ENCODE measurements at regions not wholly inside any gene's neighbourhood (a gene's known extent, or its start where the extent isn't known, plus 50 kb on each side); places are given as distances from the start of the nearest gene placed in this dataset.

DNA sequence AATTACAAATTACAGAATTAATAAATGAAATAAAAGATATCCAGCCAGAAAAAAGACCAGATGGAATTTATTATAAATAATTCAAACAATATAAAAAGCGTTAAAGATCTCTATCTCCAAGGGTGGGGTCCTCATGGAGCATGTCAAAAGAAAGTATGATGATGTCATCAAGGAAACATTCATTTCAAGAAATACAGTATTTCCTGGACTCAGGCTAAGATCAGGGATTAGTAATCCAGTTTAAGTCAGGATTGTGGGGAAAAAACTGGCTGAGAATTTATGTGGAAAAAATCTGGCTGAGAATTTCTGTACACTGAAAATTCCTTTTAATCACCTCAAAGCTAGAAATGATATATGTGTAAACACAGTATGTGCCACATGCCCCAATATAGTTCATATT, 1075.3 kb downstream of the XPNPEP1 start:
- intact Hi-C loops (cut with DNase I), result no loop called here
- TF ChIP-seq, protein P1, sequence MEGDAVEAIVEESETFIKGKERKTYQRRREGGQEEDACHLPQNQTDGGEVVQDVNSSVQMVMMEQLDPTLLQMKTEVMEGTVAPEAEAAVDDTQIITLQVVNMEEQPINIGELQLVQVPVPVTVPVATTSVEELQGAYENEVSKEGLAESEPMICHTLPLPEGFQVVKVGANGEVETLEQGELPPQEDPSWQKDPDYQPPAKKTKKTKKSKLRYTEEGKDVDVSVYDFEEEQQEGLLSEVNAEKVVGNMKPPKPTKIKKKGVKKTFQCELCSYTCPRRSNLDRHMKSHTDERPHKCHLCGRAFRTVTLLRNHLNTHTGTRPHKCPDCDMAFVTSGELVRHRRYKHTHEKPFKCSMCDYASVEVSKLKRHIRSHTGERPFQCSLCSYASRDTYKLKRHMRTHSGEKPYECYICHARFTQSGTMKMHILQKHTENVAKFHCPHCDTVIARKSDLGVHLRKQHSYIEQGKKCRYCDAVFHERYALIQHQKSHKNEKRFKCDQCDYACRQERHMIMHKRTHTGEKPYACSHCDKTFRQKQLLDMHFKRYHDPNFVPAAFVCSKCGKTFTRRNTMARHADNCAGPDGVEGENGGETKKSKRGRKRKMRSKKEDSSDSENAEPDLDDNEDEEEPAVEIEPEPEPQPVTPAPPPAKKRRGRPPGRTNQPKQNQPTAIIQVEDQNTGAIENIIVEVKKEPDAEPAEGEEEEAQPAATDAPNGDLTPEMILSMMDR (IDR thresholded peaks at IDR 0.05; ENCODE audit: borderline replicate concordance, extremely low read depth, insufficient read depth), result no peak
- DNase-seq (no peak), FAIRE-seq (no peak)
- Histone ChIP-seq H3K4me1 (ENCODE audit: control insufficient read depth in 2 of 3, insufficient read depth in 2 of 3, low read depth in 1 of 3, low read length in 3 of 3) (no peaks in the 10 kb centered on the region), H3K27me3 (ENCODE audit: control insufficient read depth, insufficient read depth, low read length) (no peaks in the 10 kb centered on the region), H3K36me3 (ENCODE audit: control insufficient read depth in 2 of 3, insufficient read depth in 3 of 3, low read length in 3 of 3) (no peaks in the 10 kb centered on the region), H3K27ac (ENCODE audit: low read depth in 2 of 2, low read length in 2 of 2) (no peak overlapping the region), H3K9me3 (ENCODE audit: control insufficient read depth in 2 of 3, insufficient read depth in 1 of 3, low read length in 3 of 3) (no peaks in the 10 kb centered on the region), H3K4me3 (ENCODE audit: low read length in 3 of 3) (no peak overlapping the region), H3K9ac (ENCODE audit: low read length in 3 of 3) (no peak overlapping the region)

GRCh38 chr10:108840944-108841343, 1082.4 kb downstream of the XPNPEP1 start:
- intact Hi-C loops (cut with DNase I), result no loop called here
- Histone ChIP-seq H3K9ac (ENCODE audit: low read length in 3 of 3) (no peak overlapping the region), H3K4me1 (ENCODE audit: control insufficient read depth in 2 of 3, insufficient read depth in 2 of 3, low read depth in 1 of 3, low read length in 3 of 3) (no peaks in the 10 kb centered on the region), H3K4me3 (ENCODE audit: low read length in 3 of 3) (no peak overlapping the region), H3K27me3 (ENCODE audit: control insufficient read depth, insufficient read depth, low read length) (no peaks in the 10 kb centered on the region), H3K36me3 (ENCODE audit: control insufficient read depth in 2 of 3, insufficient read depth in 3 of 3, low read length in 3 of 3) (no peaks in the 10 kb centered on the region), H3K9me3 (ENCODE audit: control insufficient read depth in 2 of 3, insufficient read depth in 1 of 3, low read length in 3 of 3) (no peaks in the 10 kb centered on the region), H3K27ac (ENCODE audit: low read depth in 2 of 2, low read length in 2 of 2) (no peak overlapping the region)
- FAIRE-seq (no peak), DNase-seq (no peak)
- TF ChIP-seq, protein P1 (IDR thresholded peaks at IDR 0.05; ENCODE audit: borderline replicate concordance, extremely low read depth, insufficient read depth), result no peak

DNA sequence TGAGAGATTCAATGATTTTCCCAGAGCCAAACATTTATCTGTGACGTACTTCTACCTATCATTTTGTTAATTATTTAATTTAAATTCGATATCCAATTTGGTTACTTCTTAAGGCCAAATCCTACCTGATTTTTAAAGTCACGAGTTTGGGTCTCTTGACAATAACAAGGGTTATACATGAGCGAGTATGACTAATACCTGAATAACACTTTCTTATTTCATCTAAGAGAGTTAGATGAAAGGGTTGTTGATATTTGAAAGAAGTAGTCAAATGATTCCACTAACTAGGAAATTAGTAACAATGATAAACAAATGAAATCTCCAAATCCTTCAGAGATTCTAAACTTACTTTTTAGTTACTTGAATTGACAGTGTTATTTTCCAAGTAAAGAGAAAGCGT, 1086.9 kb downstream of the XPNPEP1 start:
- no peaks in the 10 kb centered on the region for H3K4me1 ChIP-seq (ENCODE audit: control insufficient read depth in 2 of 3, insufficient read depth in 2 of 3, low read depth in 1 of 3, low read length in 3 of 3)
- no peak for DNase-seq

More for the DNA sequence above, 1086.9 kb downstream of the XPNPEP1 start:
- Histone ChIP-seq H3K27me3 (ENCODE audit: control insufficient read depth, insufficient read depth, low read length) (no peaks in the 10 kb centered on the region), H3K9ac (ENCODE audit: low read length in 3 of 3) (no peak overlapping the region), H3K9me3 (ENCODE audit: control insufficient read depth in 2 of 3, insufficient read depth in 1 of 3, low read length in 3 of 3) (no peaks in the 10 kb centered on the region), H3K4me3 (ENCODE audit: low read length in 3 of 3) (no peak overlapping the region), H3K36me3 (ENCODE audit: control insufficient read depth in 2 of 3, insufficient read depth in 3 of 3, low read length in 3 of 3) (no peaks in the 10 kb centered on the region), H3K27ac (ENCODE audit: low read depth in 2 of 2, low read length in 2 of 2) (no peak overlapping the region)
- intact Hi-C loops (cut with DNase I), result no loop called here
- no peak for FAIRE-seq
- TF ChIP-seq, protein P1 (IDR thresholded peaks at IDR 0.05; ENCODE audit: borderline replicate concordance, extremely low read depth, insufficient read depth), result no peak

All from kidney (tissue), 13 donors.